Endothelial cell of umbilical vein (primary cell): ENCODE measurements at regions not wholly inside any gene's neighbourhood (a gene's known extent, or its start where the extent isn't known, plus 50 kb on each side); places are given as distances from the start of the nearest gene placed in this dataset.

Source experiments
- BruUV-seq: library from RNA; stranded (reverse); fragments of 400-500 nt; replicated peaks from 2 replicates; lab custom pipeline; 2021; lab: Mats Ljungman, UMichigan
- CTCF ChIA-PET: fragments of 300-600, 350-600 bp; sonication (Branson Sonifier 250); formaldehyde crosslinking; loops from one replicate; lab custom pipeline; 2021; ENCODE audit warnings: antibody characterized with exemption, inconsistent platforms; lab: Charles Lee
- POLR2A ChIA-PET: fragments of 300-600, 350-600 bp; sonication (Branson Sonifier 250); formaldehyde crosslinking; loops from one replicate; lab custom pipeline; 2021; ENCODE audit warnings: antibody characterized with exemption, inconsistent platforms; lab: Charles Lee
- DNase-seq: peaks from one replicate; pipeline ENCODE4 v3.0.0-alpha.2; 2011; ENCODE audit warnings: low read depth, low spot score
- FAIRE-seq: peaks from 2 replicates; lab custom pipeline; 2011; peaks lifted over from hg19 to GRCh38; lab: Jason Lieb, UNC
- H2AFZ ChIP-seq: 2 replicates; pipeline ENCODE4 v1.6.0; 2012; ENCODE audit warnings: low read depth, low read length, control low read depth, inconsistent platforms
- H3K27ac ChIP-seq: 2 replicates; pipeline ENCODE4 v1.5.1; 2011; ENCODE audit warnings: low read depth, mild to moderate bottlenecking, control low read depth, low read length, moderate library complexity; ENCODE audit not compliant: insufficient read depth
- H3K27me3 ChIP-seq, 2 experiments: 2 replicates each; pipeline versions ENCODE4 v1.6.0 to v1.6.1; 2011; ENCODE audit warnings: low read length in 2 of 2, mixed read lengths in 1 of 2; ENCODE audit not compliant: control insufficient read depth in 2 of 2, insufficient read depth in 2 of 2
- H3K36me3 ChIP-seq, 2 experiments: 2 replicates in 1 of 2; 3 replicates in 1 of 2; pipeline ENCODE4 v1.5.1; 2011; ENCODE audit warnings: low read length in 2 of 2, mild to moderate bottlenecking in 1 of 2, moderate library complexity in 1 of 2; ENCODE audit not compliant: control insufficient read depth in 2 of 2, insufficient read depth in 2 of 2; ENCODE audit errors: extremely low read depth in 1 of 2
- H3K4me1 ChIP-seq: 3 replicates; pipeline ENCODE4 v1.5.1; 2011; ENCODE audit warnings: mild to moderate bottlenecking, low read length; ENCODE audit not compliant: control insufficient read depth, insufficient read depth; ENCODE audit errors: extremely low read depth
- H3K4me2 ChIP-seq: 2 replicates; pipeline ENCODE4 v1.6.1; 2011; ENCODE audit warnings: low read length, control low read depth, mixed read lengths; ENCODE audit not compliant: insufficient read depth
- H3K4me3 ChIP-seq, 3 experiments: fragments of 200-600 bp in 1 of 3; sonication (generic), shearing (Covaris generic) in 1 of 3; replicated peaks in 1 of 3; 2 replicates each; pipeline ENCODE4 v1.5.1; 2011 to 2016; ENCODE audit warnings: control low read depth in 3 of 3, low read length in 3 of 3, mild to moderate bottlenecking in 2 of 3, inconsistent platforms in 1 of 3, low read depth in 1 of 3, moderate library complexity in 1 of 3; ENCODE audit not compliant: insufficient read depth in 1 of 3
- H3K79me2 ChIP-seq: 2 replicates; pipeline ENCODE4 v1.6.0; 2012; ENCODE audit warnings: low read length, inconsistent platforms; ENCODE audit not compliant: control insufficient read depth, insufficient read depth
- H3K9ac ChIP-seq: replicated peaks from 2 replicates; pipeline ENCODE3; 2011; ENCODE audit warnings: low read length, control low read depth; ENCODE audit not compliant: insufficient read depth; ENCODE audit errors: extremely low read depth
- H3K9me1 ChIP-seq: replicated peaks from 3 replicates; pipeline ENCODE4 v1.6.0; 2011; ENCODE audit warnings: mild to moderate bottlenecking, low read length; ENCODE audit not compliant: control insufficient read depth, insufficient read depth; ENCODE audit errors: extremely low read depth
- H3K9me3 ChIP-seq: replicated peaks from 2 replicates; pipeline ENCODE4 v1.5.1; 2012; ENCODE audit warnings: low read length, inconsistent platforms; ENCODE audit not compliant: control insufficient read depth, insufficient read depth
- H4K20me1 ChIP-seq: replicated peaks from 2 replicates; pipeline ENCODE3; 2011; ENCODE audit warnings: mild to moderate bottlenecking, low read length; ENCODE audit not compliant: control insufficient read depth, insufficient read depth; ENCODE audit errors: extremely low read depth
- EZH2 ChIP-seq: IDR thresholded peaks from 2 replicates; pipeline ENCODE4 v1.6.1; 2012; ENCODE audit warnings: borderline replicate concordance, low read depth, mild to moderate bottlenecking, moderate library complexity, low read length, inconsistent platforms; ENCODE audit not compliant: severe bottlenecking
- FOS ChIP-seq: IDR thresholded peaks from 2 replicates; pipeline ENCODE4 v1.6.1; 2011; ENCODE audit warnings: mild to moderate bottlenecking, low read length, moderate library complexity, borderline replicate concordance; ENCODE audit not compliant: insufficient read depth
- GATA2 ChIP-seq: IDR thresholded peaks from 2 replicates; pipeline ENCODE4 v1.7.0; 2011; ENCODE audit warnings: low read depth, mild to moderate bottlenecking, moderate library complexity, mixed read lengths, low read length; ENCODE audit not compliant: insufficient read length, insufficient read depth
- JUN ChIP-seq: IDR thresholded peaks from 2 replicates; pipeline ENCODE4 v1.6.1; 2011; ENCODE audit warnings: borderline replicate concordance, low read depth; ENCODE audit not compliant: insufficient read length, insufficient read depth
- MAX ChIP-seq: IDR thresholded peaks from 2 replicates; pipeline ENCODE4 v1.6.1; 2011; ENCODE audit not compliant: insufficient read depth, insufficient read length
- MYC ChIP-seq: IDR thresholded peaks from one replicate; pipeline ENCODE4 v1.6.1; 2011; ENCODE audit warnings: mild to moderate bottlenecking, low read depth, low read length
- POLR2A ChIP-seq: IDR thresholded peaks from 2 replicates; pipeline ENCODE4 v1.6.1; 2012; ENCODE audit warnings: low read depth, mild to moderate bottlenecking, control low read depth, low read length
- POLR2AphosphoS5 ChIP-seq: IDR thresholded peaks from 2 replicates; pipeline ENCODE4 v1.6.1; 2012; ENCODE audit warnings: low read depth, mild to moderate bottlenecking, control low read depth, low read length, moderate library complexity; ENCODE audit not compliant: insufficient read depth
- dilution Hi-C: fragments of 300-500 bp; cut with MboI; formaldehyde crosslinking; loops from one replicate; pipeline ENCODE4 v1.15.0; 2019; ENCODE audit warnings: low sequenced_read_pairs; ENCODE audit not compliant: extremely low pct_ligation_motif_present
- intact Hi-C: fragments of 100-400 bp; cut with micrococcal nuclease; formaldehyde crosslinking; loops from one replicate; pipeline ENCODE4 v1.10.0; 2022
- TF ChIP-seq, protein P1 (sequence below), 2 donors: IDR thresholded peaks; 1 replicate in 1 of 2; 2 replicates in 1 of 2; pipeline ENCODE4 v1.5.1; 2011; ENCODE audit warnings: low read length in 2 of 2, mild to moderate bottlenecking in 2 of 2, moderate library complexity in 2 of 2, control low read depth in 1 of 2, inconsistent platforms in 1 of 2, low read depth in 1 of 2; ENCODE audit not compliant: insufficient read depth in 1 of 2; ENCODE audit errors: extremely low read depth in 1 of 2

GRCh38 chr2:114032705-114033104, 142.8 kb downstream of the ACTR3 start:
- dilution Hi-C loops: no loop called here
- no peak for FAIRE-seq
- no peaks in the 10 kb centered on the region for H3K9me1 ChIP-seq
- ChIA-PET POLR2A (no interaction called here), CTCF (no interaction called here)
- BruUV-seq: no TSS peak
- no peak overlapping the region for H3K4me2 ChIP-seq
- H3K4me1 ChIP-seq: no peaks in the 10 kb centered on the region
- no peak overlapping the region for H2AFZ ChIP-seq
- no peak for DNase-seq
- no peak overlapping the region for H3K27ac ChIP-seq
- no peaks in the 10 kb centered on the region for H3K36me3 ChIP-seq
- no peaks in the 10 kb centered on the region for H4K20me1 ChIP-seq
- intact Hi-C loops: no loop called here
- H3K79me2 ChIP-seq: no peaks in the 10 kb centered on the region
- no peaks in the 10 kb centered on the region for H3K27me3 ChIP-seq
- no peak overlapping the region for H3K4me3 ChIP-seq
- H3K9ac ChIP-seq: no peak overlapping the region
- no peaks in the 10 kb centered on the region for H3K9me3 ChIP-seq
- no peak for TF ChIP-seq JUN
- TF ChIP-seq GATA2: no peak
- no peak for TF ChIP-seq MYC
- no peak for TF ChIP-seq FOS
- no peak for TF ChIP-seq MAX
- TF ChIP-seq EZH2: no peak

- Histone ChIP-seq H3K9ac (no peak overlapping the region), H3K4me2 (no peak overlapping the region), H3K9me3 (no peaks in the 10 kb centered on the region), H3K27ac (no peak overlapping the region), H3K27me3 (no peaks in the 10 kb centered on the region), H3K4me3 (no peak overlapping the region), H3K79me2 (no peaks in the 10 kb centered on the region), H4K20me1 (no peaks in the 10 kb centered on the region), H3K36me3 (no peaks in the 10 kb centered on the region), H2AFZ (no peak overlapping the region), H3K9me1 (no peaks in the 10 kb centered on the region), H3K4me1 (no peaks in the 10 kb centered on the region)
- intact Hi-C loops (no loop called here), dilution Hi-C loops (no loop called here)
- CTCF ChIA-PET: no interaction called here
- FAIRE-seq: no peak
- BruUV-seq: no TSS peak
- DNase-seq: no peak
- TF ChIP-seq EZH2: no peak
- TF ChIP-seq MYC: no peak
- no peak for TF ChIP-seq MAX
- no peak for TF ChIP-seq FOS
- TF ChIP-seq, protein P1, sequence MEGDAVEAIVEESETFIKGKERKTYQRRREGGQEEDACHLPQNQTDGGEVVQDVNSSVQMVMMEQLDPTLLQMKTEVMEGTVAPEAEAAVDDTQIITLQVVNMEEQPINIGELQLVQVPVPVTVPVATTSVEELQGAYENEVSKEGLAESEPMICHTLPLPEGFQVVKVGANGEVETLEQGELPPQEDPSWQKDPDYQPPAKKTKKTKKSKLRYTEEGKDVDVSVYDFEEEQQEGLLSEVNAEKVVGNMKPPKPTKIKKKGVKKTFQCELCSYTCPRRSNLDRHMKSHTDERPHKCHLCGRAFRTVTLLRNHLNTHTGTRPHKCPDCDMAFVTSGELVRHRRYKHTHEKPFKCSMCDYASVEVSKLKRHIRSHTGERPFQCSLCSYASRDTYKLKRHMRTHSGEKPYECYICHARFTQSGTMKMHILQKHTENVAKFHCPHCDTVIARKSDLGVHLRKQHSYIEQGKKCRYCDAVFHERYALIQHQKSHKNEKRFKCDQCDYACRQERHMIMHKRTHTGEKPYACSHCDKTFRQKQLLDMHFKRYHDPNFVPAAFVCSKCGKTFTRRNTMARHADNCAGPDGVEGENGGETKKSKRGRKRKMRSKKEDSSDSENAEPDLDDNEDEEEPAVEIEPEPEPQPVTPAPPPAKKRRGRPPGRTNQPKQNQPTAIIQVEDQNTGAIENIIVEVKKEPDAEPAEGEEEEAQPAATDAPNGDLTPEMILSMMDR (IDR thresholded peaks at IDR 0.05; ENCODE audit: extremely low read depth in 1 of 2, insufficient read depth in 1 of 2, low read depth in 1 of 2, low read length in 2 of 2): no peak
- TF ChIP-seq JUN: no peak
- TF ChIP-seq GATA2: no peak
- no peak for TF ChIP-seq POLR2AphosphoS5
- no peak for TF ChIP-seq POLR2A
- POLR2A ChIA-PET: no interaction called here
These were observed 144.9 kb downstream of the ACTR3 start for GRCh38 chr2:114034742-114035141.
